Muscle layer of duodenum (tissue), 2 donors: ENCODE measurements at regions not wholly inside any gene's neighbourhood (a gene's known extent, or its start where the extent isn't known, plus 50 kb on each side); places are given as distances from the start of the nearest gene placed in this dataset.
"Not testable (repeated sequence)": the region's sequence is repeated elsewhere in the genome, so short reads cannot be mapped to it uniquely, and the experiment has no call there.

Experiments
- H3K27ac ChIP-seq: one replicate; pipeline ENCODE4 v1.7.0; 2013; ENCODE audit warnings: mild to moderate bottlenecking, low read length
- H3K27me3 ChIP-seq: one replicate; pipeline ENCODE4 v1.7.0; 2013; ENCODE audit warnings: low read depth, mild to moderate bottlenecking, control low read depth, low read length
- H3K36me3 ChIP-seq, 2 donors: one replicate each; pipeline ENCODE4 v1.7.0; 2013; ENCODE audit warnings: low read length in 2 of 2, control low read depth in 1 of 2, mild to moderate bottlenecking in 1 of 2; ENCODE audit not compliant: insufficient read depth in 2 of 2, control insufficient read depth in 1 of 2
- H3K4me1 ChIP-seq, 2 donors: one replicate each; pipeline ENCODE4 v1.7.0; 2013; ENCODE audit warnings: low read length in 2 of 2, mild to moderate bottlenecking in 2 of 2, control low read depth in 1 of 2, moderate library complexity in 1 of 2; ENCODE audit not compliant: insufficient read depth in 2 of 2, control insufficient read depth in 1 of 2
- H3K4me3 ChIP-seq, 2 donors: one replicate each; pipeline ENCODE4 v1.7.0; 2013; ENCODE audit warnings: low read length in 2 of 2, low read depth in 1 of 2, mild to moderate bottlenecking in 1 of 2
- H3K9me3 ChIP-seq, 2 donors: one replicate each; pipeline ENCODE4 v1.7.0; 2013; ENCODE audit warnings: low read length in 2 of 2, control low read depth in 1 of 2, mild to moderate bottlenecking in 1 of 2; ENCODE audit not compliant: control insufficient read depth in 1 of 2
- donor health status: healthy.

- no peak overlapping the region for H3K4me3 ChIP-seq
- no peaks in the 10 kb centered on the region for H3K36me3 ChIP-seq
- no peaks in the 10 kb centered on the region for H3K4me1 ChIP-seq
- no peaks in the 10 kb centered on the region for H3K27me3 ChIP-seq
- no peaks in the 10 kb centered on the region for H3K9me3 ChIP-seq
- H3K27ac ChIP-seq: no peak overlapping the region
These were observed 882.3 kb downstream of the LRFN5 start for GRCh38 chr14:42488965-42489364.

GRCh38 chr14:42482345-42482971 is 875.8 kb downstream of the LRFN5 start:
- H3K27me3 ChIP-seq, H3K27ac ChIP-seq, H3K4me3 ChIP-seq, H3K4me1 ChIP-seq, H3K9me3 ChIP-seq, H3K36me3 ChIP-seq: not testable (repeated sequence)

- not testable (repeated sequence) for H3K4me1 ChIP-seq, H3K27me3 ChIP-seq, H3K36me3 ChIP-seq, H3K27ac ChIP-seq, H3K9me3 ChIP-seq, H3K4me3 ChIP-seq
These were observed 875.0 kb downstream of the LRFN5 start for GRCh38 chr14:42481714-42482113.

DNA sequence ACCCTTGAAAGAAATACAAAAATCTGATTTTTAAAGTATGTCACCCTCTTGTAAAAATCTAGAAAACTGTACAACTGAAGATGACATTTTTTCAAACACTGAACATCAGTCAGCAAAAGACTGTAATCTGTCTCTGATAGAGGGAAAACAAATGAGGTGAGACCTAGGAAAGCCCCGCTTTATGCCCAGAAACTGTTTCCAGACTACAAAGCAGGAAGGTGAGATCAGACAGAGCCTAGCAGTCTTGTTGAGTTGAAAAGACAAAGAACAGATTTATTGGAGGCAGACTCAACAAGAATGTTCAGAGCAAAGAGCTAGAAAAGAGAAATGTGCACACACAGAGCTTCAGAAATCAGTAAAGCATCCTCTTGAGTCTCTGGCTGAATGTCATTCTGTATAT is 873.6 kb downstream of the LRFN5 start:
- Histone ChIP-seq H3K4me3 (no peak overlapping the region), H3K4me1 (no peaks in the 10 kb centered on the region), H3K9me3 (no peaks in the 10 kb centered on the region), H3K27ac (no peak overlapping the region), H3K27me3 (no peaks in the 10 kb centered on the region), H3K36me3 (no peaks in the 10 kb centered on the region)

GRCh38 chr14:42475289-42475688 is 868.6 kb downstream of the LRFN5 start:
- H3K27me3 ChIP-seq: no peaks in the 10 kb centered on the region
- H3K27ac ChIP-seq: no peak overlapping the region
- no peaks in the 10 kb centered on the region for H3K9me3 ChIP-seq
- no peak overlapping the region for H3K4me3 ChIP-seq
- no peaks in the 10 kb centered on the region for H3K36me3 ChIP-seq
- H3K4me1 ChIP-seq: no peaks in the 10 kb centered on the region

DNA sequence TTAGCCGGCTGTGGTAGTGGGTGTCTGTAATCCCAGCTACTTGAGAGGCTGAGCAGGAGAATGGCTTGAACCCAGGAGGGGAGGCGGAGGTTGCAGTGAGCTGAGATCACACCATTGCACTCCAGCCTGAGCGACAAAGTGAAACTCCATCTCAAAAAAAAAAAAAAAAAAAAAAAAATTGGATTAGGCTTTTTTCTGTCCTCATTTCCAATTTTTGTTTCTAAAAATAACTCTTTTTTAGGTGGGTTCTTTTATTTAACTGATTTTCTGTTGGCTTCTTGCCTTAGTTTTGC is 863.7 kb downstream of the LRFN5 start:
- Histone ChIP-seq H3K27ac (no peak overlapping the region), H3K36me3 (no peaks in the 10 kb centered on the region), H3K4me3 (no peak overlapping the region), H3K27me3 (no peaks in the 10 kb centered on the region), H3K9me3 (no peaks in the 10 kb centered on the region), H3K4me1 (no peaks in the 10 kb centered on the region)

DNA sequence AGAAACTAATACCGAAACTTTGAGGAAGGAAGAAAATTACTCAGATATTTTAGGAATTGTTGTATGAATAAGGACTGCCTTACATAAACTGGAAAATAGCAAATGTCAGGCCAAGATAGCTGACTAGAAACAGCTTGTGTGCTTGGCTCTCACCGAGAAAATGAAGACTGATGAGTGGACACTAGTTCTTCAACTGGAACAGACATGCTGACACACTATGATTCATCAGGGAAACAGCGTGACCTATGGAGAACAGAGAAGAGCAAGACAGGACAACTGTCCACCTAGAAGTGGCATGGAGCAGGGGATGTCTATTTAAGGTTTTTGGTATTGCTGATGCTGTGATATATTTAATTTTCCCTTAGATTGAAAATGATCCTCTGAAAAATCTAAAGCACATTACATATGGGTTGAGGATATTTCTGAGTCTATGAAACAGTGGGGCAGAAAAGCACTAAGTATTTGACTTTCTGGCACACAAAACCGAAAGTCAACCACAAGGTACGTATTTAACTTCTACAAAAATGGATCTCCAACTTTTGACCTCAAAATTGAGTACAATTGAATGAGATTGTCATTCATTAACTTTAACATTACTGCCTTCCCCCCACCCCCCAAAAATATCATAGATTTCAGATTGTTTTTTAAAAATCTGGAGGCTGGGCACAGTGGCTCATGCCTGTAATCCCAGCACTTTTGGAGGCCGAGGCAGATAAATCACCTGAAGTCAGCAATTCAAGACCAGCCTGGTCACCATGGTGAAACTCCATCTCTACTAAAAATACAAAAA is 863.2 kb downstream of the LRFN5 start:
- no peaks in the 10 kb centered on the region for H3K27me3 ChIP-seq
- no peaks in the 10 kb centered on the region for H3K9me3 ChIP-seq
- no peak overlapping the region for H3K4me3 ChIP-seq

GRCh38 chr14:42460673-42461072 is 854.0 kb downstream of the LRFN5 start:
- Histone ChIP-seq H3K9me3 (no peaks in the 10 kb centered on the region), H3K27me3 (no peaks in the 10 kb centered on the region), H3K27ac (no peak overlapping the region), H3K36me3 (no peaks in the 10 kb centered on the region), H3K4me1 (no peaks in the 10 kb centered on the region), H3K4me3 (no peak overlapping the region)

More for the DNA sequence above, 863.2 kb downstream of the LRFN5 start:
- Histone ChIP-seq H3K27ac (no peak overlapping the region), H3K4me1 (no peaks in the 10 kb centered on the region), H3K36me3 (no peaks in the 10 kb centered on the region)

DNA sequence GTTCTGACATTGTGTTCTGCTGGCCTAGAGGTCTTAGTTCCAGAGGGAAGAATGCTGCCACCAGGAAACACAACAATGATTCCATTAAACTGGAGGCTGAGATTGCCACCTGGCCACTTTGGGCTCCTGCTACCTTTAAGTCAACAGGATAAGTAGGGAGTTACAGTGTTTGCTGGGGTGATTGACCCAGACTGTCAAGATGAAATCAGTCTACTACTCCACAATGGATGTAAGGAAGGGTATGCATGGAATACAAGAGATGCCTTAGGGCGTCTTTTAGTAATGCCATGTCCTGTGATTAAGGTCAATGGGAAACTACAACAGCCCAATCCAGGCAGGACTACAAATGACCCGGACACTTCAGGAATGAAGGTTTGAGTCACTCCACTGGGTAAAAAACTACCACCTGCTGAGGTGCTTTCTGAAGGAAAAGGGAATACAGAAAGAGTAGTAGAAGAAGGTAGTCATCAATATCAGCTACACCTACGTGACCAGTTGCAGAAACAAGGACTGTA is 852.6 kb downstream of the LRFN5 start:
- no peak overlapping the region for H3K4me3 ChIP-seq
- H3K36me3 ChIP-seq: no peaks in the 10 kb centered on the region
- H3K4me1 ChIP-seq: no peaks in the 10 kb centered on the region
- H3K27me3 ChIP-seq: no peaks in the 10 kb centered on the region
- H3K27ac ChIP-seq: no peak overlapping the region
- H3K9me3 ChIP-seq: no peaks in the 10 kb centered on the region

- Histone ChIP-seq H3K36me3 (no peaks in the 10 kb centered on the region), H3K27ac (no peak overlapping the region), H3K4me1 (no peaks in the 10 kb centered on the region), H3K4me3 (no peak overlapping the region), H3K27me3 (no peaks in the 10 kb centered on the region), H3K9me3 (no peaks in the 10 kb centered on the region)
These were observed 834.9 kb downstream of the LRFN5 start for GRCh38 chr14:42441615-42442014.

DNA sequence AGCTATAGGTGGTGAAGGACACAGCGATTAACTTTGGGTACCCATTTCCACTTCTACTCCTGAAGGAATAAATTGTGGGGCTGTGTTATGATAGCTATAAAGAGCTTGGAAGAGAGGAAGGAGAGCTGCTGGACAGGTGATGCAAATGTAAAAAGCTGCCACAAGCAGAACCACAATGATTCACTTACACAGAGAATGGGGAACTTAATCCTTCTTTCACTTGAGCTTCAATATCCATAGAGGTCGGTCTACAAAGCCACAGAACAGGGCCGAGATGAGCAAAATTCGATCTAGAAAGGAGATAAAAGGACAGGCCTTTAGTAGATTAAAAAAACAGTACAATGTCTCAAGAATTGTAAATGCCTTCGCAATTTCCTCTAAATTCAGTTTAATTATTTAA is 831.1 kb downstream of the LRFN5 start:
- no peaks in the 10 kb centered on the region for H3K36me3 ChIP-seq
- peaks cover 0 to 2% of the 10 kb centered on the region in 2 donors for H3K9me3 ChIP-seq
- no peak overlapping the region for H3K4me3 ChIP-seq
- no peaks in the 10 kb centered on the region for H3K4me1 ChIP-seq
- H3K27ac ChIP-seq: no peak overlapping the region
- no peaks in the 10 kb centered on the region for H3K27me3 ChIP-seq

DNA sequence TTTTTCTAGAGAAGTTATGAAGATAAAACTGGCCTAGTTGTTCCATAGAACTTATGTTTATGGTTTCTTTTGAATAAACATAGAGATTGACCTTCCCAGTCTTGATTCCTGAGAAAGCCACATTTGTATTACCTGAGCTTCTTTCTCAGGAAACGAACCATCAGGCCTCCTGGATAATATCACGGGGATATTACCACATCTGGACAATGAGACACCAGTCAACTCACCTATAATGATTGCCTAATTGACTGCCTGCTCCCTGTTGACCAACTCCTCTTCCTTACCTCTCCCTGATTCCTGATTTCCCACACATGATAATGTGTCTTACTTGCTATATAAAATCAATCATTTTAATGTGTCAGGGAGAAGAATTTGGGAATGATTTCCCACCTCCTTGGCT is 822.7 kb downstream of the LRFN5 start:
- no peak overlapping the region for H3K4me3 ChIP-seq
- H3K27ac ChIP-seq: no peak overlapping the region
- H3K9me3 ChIP-seq: peaks cover 0 to 2% of the 10 kb centered on the region in 2 donors
- H3K27me3 ChIP-seq: no peaks in the 10 kb centered on the region
- no peaks in the 10 kb centered on the region for H3K36me3 ChIP-seq
- H3K4me1 ChIP-seq: no peaks in the 10 kb centered on the region
